ENCODE measurements at regions not wholly inside any gene's neighbourhood (a gene's known extent, or its start where the extent isn't known, plus 50 kb on each side); places are given as distances from the start of the nearest gene placed in this dataset.

DNA sequence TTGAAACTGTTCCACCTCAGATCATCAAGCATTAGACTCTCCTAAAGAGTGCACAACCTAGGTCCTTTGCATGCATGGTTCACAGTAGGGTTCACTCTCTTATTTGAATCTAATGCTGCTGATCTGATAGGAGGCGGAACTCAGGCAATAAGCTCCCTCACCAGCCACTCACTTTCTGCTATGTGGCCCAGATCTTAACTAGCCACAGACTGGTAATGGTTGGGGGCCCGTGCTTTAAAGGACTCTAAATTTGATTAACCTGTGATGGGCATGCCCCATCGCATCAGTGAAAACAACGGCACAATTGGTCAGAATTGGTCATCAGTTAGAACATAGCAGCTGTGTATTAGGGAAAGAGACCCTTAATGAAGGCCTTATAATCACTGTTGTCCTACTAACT is 753.7 kb upstream of the SORCS1 start (continued):
- no peak for TF ChIP-seq NANOG (IDR thresholded peaks at IDR 0.05; ENCODE audit: insufficient read depth, low read depth, low read length, poor library complexity, severe bottlenecking)
